HCT116 (cell line): ENCODE measurements at regions not wholly inside any gene's neighbourhood (a gene's known extent, or its start where the extent isn't known, plus 50 kb on each side); places are given as distances from the start of the nearest gene placed in this dataset.

Source experiments
- ATAC-seq: fragments of 200-7000 bp; cut with Tn5 transposase; 2 replicates; pipeline ENCODE4 v1.9.1; 2020; ENCODE audit warnings: mild to moderate bottlenecking, moderate library complexity
- BruUV-seq: library from RNA; stranded (reverse); fragments of 400-500 nt; replicated peaks from 2 replicates; lab custom pipeline; 2021; lab: Mats Ljungman, UMichigan
- CTCF ChIA-PET: fragments of 300-600 bp; sonication (Branson Sonifier 250); formaldehyde crosslinking; loops from one replicate; lab custom pipeline; 2021; ENCODE audit warnings: antibody characterized with exemption; lab: Charles Lee
- POLR2A ChIA-PET: fragments of 300-600, 350-600 bp; sonication (Branson Sonifier 250); formaldehyde crosslinking; loops from one replicate; lab custom pipeline; 2021; ENCODE audit warnings: antibody characterized with exemption; lab: Charles Lee
- RAD21 ChIA-PET, 2 experiments: fragments of 300-600 bp; sonication (Branson Sonifier 250); formaldehyde crosslinking; loops; one replicate each; lab custom pipeline; 2023; ENCODE audit warnings: low total read pairs in 2 of 2; ENCODE audit not compliant: uncharacterized antibody in 2 of 2, unreplicated experiment in 2 of 2, low non-redundant PET in 1 of 2; lab: Charles Lee
- DNase-seq: peaks from one replicate; pipeline ENCODE4 v3.0.0-alpha.2; 2010; ENCODE audit warnings: low read depth, low spot score
- H2AFZ ChIP-seq: fragments of 200-600 bp; shearing (Covaris generic), sonication (generic); 2 replicates; pipeline ENCODE4 v1.6.1; 2017; ENCODE audit warnings: low read depth, mixed run types, mixed read lengths, antibody characterized with exemption, low read length; ENCODE audit not compliant: poor library complexity, severe bottlenecking
- H3K27ac ChIP-seq: 2 replicates; pipeline ENCODE4 v1.5.1; 2012; ENCODE audit warnings: low read depth, low read length
- H3K27me3 ChIP-seq: fragments of 200-600 bp; sonication (generic); 2 replicates; pipeline ENCODE4 v1.6.1; 2016; ENCODE audit warnings: mixed run types, low read length, mixed read lengths; ENCODE audit not compliant: insufficient read depth
- H3K36me3 ChIP-seq, 2 experiments: fragments of 200-500 bp in 1 of 2; fragments of 200-600 bp in 1 of 2; sonication (Bioruptor generic) in 1 of 2; sonication (generic) in 1 of 2; 2 replicates each; pipeline versions ENCODE4 v1.5.1 to v1.6.1; 2014 to 2016; ENCODE audit warnings: low read length in 2 of 2, inconsistent platforms in 1 of 2, mixed read lengths in 1 of 2, mixed run types in 1 of 2; ENCODE audit not compliant: insufficient read depth in 2 of 2, control insufficient read depth in 1 of 2
- H3K4me1 ChIP-seq, 2 experiments: fragments of 200-600 bp in 1 of 2; sonication (generic) in 1 of 2; 2 replicates each; pipeline versions ENCODE4 v1.5.1 to v1.6.1; 2012 to 2017; ENCODE audit warnings: low read length in 2 of 2, inconsistent platforms in 1 of 2, mild to moderate bottlenecking in 1 of 2, mixed read lengths in 1 of 2, mixed run types in 1 of 2, moderate library complexity in 1 of 2; ENCODE audit not compliant: insufficient read depth in 2 of 2, control insufficient read depth in 1 of 2
- H3K4me2 ChIP-seq: fragments of 200-600 bp; sonication (generic); 2 replicates; pipeline ENCODE4 v1.6.1; 2017; ENCODE audit warnings: mixed run types, low read length, mixed read lengths
- H3K4me3 ChIP-seq, 2 experiments: fragments of 200-600 bp in 1 of 2; sonication (generic) in 1 of 2; replicated peaks in 1 of 2; 2 replicates each; pipeline ENCODE4 v1.5.1; 2011 to 2016; ENCODE audit warnings: low read length in 2 of 2, control low read depth in 1 of 2, low read depth in 1 of 2, mild to moderate bottlenecking in 1 of 2, mixed read lengths in 1 of 2, mixed run types in 1 of 2
- H3K79me2 ChIP-seq: fragments of 200-600 bp; sonication (generic); 2 replicates; pipeline ENCODE4 v1.6.1; 2017; ENCODE audit warnings: mild to moderate bottlenecking, mixed run types, low read length, moderate library complexity, mixed read lengths; ENCODE audit not compliant: insufficient read depth
- H3K9ac ChIP-seq: fragments of 200-600 bp; sonication (generic); 2 replicates; pipeline ENCODE4 v1.6.1; 2016; ENCODE audit warnings: low read length, mixed read lengths
- H3K9me2 ChIP-seq: fragments of 200-600 bp; sonication (generic), shearing (Covaris generic); 2 replicates; pipeline ENCODE4 v1.6.1; 2017; ENCODE audit warnings: mixed run types, mild to moderate bottlenecking, moderate library complexity; ENCODE audit not compliant: insufficient read depth
- H3K9me3 ChIP-seq, 2 experiments: fragments of 200-500 bp in 1 of 2; fragments of 200-600 bp in 1 of 2; sonication (Bioruptor generic) in 1 of 2; sonication (generic) in 1 of 2; 2 replicates each; pipeline ENCODE4 v1.6.1; 2014 to 2017; ENCODE audit warnings: low read length in 2 of 2, mixed read lengths in 2 of 2, inconsistent platforms in 1 of 2, low read depth in 1 of 2, mild to moderate bottlenecking in 1 of 2, mixed run types in 1 of 2, moderate library complexity in 1 of 2; ENCODE audit not compliant: control insufficient read depth in 1 of 2, insufficient read depth in 1 of 2
- H4K20me1 ChIP-seq: fragments of 200-600 bp; sonication (generic), shearing (Covaris generic); 2 replicates; pipeline ENCODE4 v1.6.1; 2017; ENCODE audit warnings: mixed run types, mild to moderate bottlenecking, moderate library complexity; ENCODE audit not compliant: insufficient read depth
- CBX3 ChIP-seq: IDR thresholded peaks from 2 replicates; pipeline ENCODE4 v1.6.1; 2012; ENCODE audit warnings: low read depth
- CEBPB ChIP-seq: IDR thresholded peaks from 2 replicates; pipeline ENCODE4 v1.6.1; 2012; ENCODE audit warnings: low read depth
- ELF1 ChIP-seq: IDR thresholded peaks from 2 replicates; pipeline ENCODE4 v1.6.1; 2012; ENCODE audit warnings: low read depth, borderline replicate concordance
- POLR2AphosphoS5 ChIP-seq: IDR thresholded peaks from 2 replicates; pipeline ENCODE4 v1.6.1; 2011; ENCODE audit warnings: mild to moderate bottlenecking, low read depth, low read length, moderate library complexity
- RAD21 ChIP-seq: IDR thresholded peaks from 2 replicates; pipeline ENCODE4 v1.6.1; 2012; ENCODE audit warnings: low read depth, mild to moderate bottlenecking
- SIN3A ChIP-seq: IDR thresholded peaks from 2 replicates; pipeline ENCODE4 v1.6.1; 2012; ENCODE audit warnings: low read depth
- ZNF274 ChIP-seq: fragments of 200-500 bp; sonication (Bioruptor generic); IDR thresholded peaks from 2 replicates; pipeline ENCODE4 v1.6.1; 2014; ENCODE audit warnings: mild to moderate bottlenecking, low read depth, low read length, inconsistent platforms
- intact Hi-C: fragments of 100-400 bp; cut with micrococcal nuclease; formaldehyde crosslinking; loops from 2 replicates; pipeline ENCODE4 v1.10.0; 2022
- TF ChIP-seq, protein P1 (sequence below): IDR thresholded peaks from 2 replicates; pipeline ENCODE4 v1.6.1; 2012; ENCODE audit warnings: low read depth
- TF ChIP-seq, protein P2 (sequence below): IDR thresholded peaks from 2 replicates; pipeline ENCODE4 v1.6.1; 2012
- TF ChIP-seq, protein P3 (sequence below): IDR thresholded peaks from 2 replicates; pipeline ENCODE4 v1.6.1; 2011; ENCODE audit warnings: mild to moderate bottlenecking, low read length, moderate library complexity; ENCODE audit not compliant: insufficient replicate concordance; ENCODE audit errors: extremely low read depth

DNA sequence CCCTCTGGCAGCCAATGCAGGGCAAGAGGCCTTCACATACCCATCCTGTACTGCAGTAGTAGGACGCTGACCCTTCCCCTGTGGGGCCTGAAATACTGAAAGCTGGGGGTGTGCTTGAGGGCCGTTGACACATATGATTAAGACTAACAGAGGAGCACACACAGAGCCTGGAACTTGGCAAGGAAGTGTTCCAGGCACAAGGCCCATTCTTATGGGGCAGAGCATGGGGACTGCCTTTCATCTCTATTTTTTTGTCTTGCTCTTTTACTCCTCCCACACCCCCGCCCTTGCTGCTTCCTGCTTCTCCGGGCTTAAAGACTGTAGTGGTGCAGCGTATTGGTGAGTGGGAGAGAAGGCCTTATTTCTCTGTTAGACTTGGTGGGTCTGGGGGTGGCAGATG lies 137.4 kb downstream of the BACH1 start:
- no peak overlapping the region for H3K27ac ChIP-seq
- no peaks in the 10 kb centered on the region for H3K36me3 ChIP-seq
- no peaks in the 10 kb centered on the region for H3K27me3 ChIP-seq
- H3K4me2 ChIP-seq: no peak overlapping the region
- no peak for ATAC-seq
- no peak overlapping the region for H3K9ac ChIP-seq
- DNase-seq: no peak
- POLR2A ChIA-PET: no interaction called here
- H4K20me1 ChIP-seq: no peaks in the 10 kb centered on the region
- BruUV-seq: no TSS peak
- TF ChIP-seq CBX3 (no peak), POLR2AphosphoS5 (no peak), ZNF274 (no peak), CEBPB (no peak), ELF1 (no peak), RAD21 (no peak), SIN3A (no peak)
- TF ChIP-seq, protein P1, sequence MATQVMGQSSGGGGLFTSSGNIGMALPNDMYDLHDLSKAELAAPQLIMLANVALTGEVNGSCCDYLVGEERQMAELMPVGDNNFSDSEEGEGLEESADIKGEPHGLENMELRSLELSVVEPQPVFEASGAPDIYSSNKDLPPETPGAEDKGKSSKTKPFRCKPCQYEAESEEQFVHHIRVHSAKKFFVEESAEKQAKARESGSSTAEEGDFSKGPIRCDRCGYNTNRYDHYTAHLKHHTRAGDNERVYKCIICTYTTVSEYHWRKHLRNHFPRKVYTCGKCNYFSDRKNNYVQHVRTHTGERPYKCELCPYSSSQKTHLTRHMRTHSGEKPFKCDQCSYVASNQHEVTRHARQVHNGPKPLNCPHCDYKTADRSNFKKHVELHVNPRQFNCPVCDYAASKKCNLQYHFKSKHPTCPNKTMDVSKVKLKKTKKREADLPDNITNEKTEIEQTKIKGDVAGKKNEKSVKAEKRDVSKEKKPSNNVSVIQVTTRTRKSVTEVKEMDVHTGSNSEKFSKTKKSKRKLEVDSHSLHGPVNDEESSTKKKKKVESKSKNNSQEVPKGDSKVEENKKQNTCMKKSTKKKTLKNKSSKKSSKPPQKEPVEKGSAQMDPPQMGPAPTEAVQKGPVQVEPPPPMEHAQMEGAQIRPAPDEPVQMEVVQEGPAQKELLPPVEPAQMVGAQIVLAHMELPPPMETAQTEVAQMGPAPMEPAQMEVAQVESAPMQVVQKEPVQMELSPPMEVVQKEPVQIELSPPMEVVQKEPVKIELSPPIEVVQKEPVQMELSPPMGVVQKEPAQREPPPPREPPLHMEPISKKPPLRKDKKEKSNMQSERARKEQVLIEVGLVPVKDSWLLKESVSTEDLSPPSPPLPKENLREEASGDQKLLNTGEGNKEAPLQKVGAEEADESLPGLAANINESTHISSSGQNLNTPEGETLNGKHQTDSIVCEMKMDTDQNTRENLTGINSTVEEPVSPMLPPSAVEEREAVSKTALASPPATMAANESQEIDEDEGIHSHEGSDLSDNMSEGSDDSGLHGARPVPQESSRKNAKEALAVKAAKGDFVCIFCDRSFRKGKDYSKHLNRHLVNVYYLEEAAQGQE: no peak
- TF ChIP-seq, protein P2, sequence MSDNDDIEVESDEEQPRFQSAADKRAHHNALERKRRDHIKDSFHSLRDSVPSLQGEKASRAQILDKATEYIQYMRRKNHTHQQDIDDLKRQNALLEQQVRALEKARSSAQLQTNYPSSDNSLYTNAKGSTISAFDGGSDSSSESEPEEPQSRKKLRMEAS: no peak
- TF ChIP-seq, protein P3, sequence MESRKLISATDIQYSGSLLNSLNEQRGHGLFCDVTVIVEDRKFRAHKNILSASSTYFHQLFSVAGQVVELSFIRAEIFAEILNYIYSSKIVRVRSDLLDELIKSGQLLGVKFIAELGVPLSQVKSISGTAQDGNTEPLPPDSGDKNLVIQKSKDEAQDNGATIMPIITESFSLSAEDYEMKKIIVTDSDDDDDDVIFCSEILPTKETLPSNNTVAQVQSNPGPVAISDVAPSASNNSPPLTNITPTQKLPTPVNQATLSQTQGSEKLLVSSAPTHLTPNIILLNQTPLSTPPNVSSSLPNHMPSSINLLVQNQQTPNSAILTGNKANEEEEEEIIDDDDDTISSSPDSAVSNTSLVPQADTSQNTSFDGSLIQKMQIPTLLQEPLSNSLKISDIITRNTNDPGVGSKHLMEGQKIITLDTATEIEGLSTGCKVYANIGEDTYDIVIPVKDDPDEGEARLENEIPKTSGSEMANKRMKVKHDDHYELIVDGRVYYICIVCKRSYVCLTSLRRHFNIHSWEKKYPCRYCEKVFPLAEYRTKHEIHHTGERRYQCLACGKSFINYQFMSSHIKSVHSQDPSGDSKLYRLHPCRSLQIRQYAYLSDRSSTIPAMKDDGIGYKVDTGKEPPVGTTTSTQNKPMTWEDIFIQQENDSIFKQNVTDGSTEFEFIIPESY: no peak
- TF ChIP-seq, all 23 proteins: peak for 0
- Histone ChIP-seq H3K9me2 (no peaks in the 10 kb centered on the region), H3K4me1 (no peaks in the 10 kb centered on the region), H3K79me2 (no peaks in the 10 kb centered on the region), H3K4me3 (no peak overlapping the region), H3K9me3 (no peaks in the 10 kb centered on the region), H2AFZ (no peak overlapping the region)
- CTCF ChIA-PET: no interaction called here
- RAD21 ChIA-PET: no interaction called here
- intact Hi-C loops: no loop called here
